Lower lobe of right lung (tissue), 2 donors: ENCODE measurements at regions not wholly inside any gene's neighbourhood (a gene's known extent, or its start where the extent isn't known, plus 50 kb on each side); places are given as distances from the start of the nearest gene placed in this dataset.
"Not testable (repeated sequence)": the region's sequence is repeated elsewhere in the genome, so short reads cannot be mapped to it uniquely, and the experiment has no call there.

Experiments
- ATAC-seq, 2 donors: fragments of 200-7000 bp; cut with Tn5 transposase; one replicate each; pipeline ENCODE4 v1.9.1; 2020 to 2022; ENCODE audit warnings: mild to moderate bottlenecking in 2 of 2, moderate library complexity in 2 of 2
- DNase-seq: peaks from one replicate; pipeline ENCODE4 v3.0.0-alpha.2; 2020
- H3K27ac ChIP-seq: fragments of 200-600 bp; one replicate; pipeline ENCODE4 v1.8.0; 2022
- H3K27me3 ChIP-seq: fragments of 200-600 bp; one replicate; pipeline ENCODE4 v1.8.0; 2022; ENCODE audit warnings: low read depth
- H3K36me3 ChIP-seq: fragments of 200-600 bp; one replicate; pipeline ENCODE4 v1.8.0; 2022; ENCODE audit warnings: mild to moderate bottlenecking
- H3K4me1 ChIP-seq: fragments of 200-600 bp; one replicate; pipeline ENCODE4 v1.8.0; 2022
- H3K4me3 ChIP-seq: fragments of 200-600 bp; one replicate; pipeline ENCODE4 v1.8.0; 2022; ENCODE audit warnings: mild to moderate bottlenecking
- H3K9me3 ChIP-seq: fragments of 200-600 bp; one replicate; pipeline ENCODE4 v1.8.0; 2022
- intact Hi-C: fragments of 100-400 bp; cut with DNase I; formaldehyde crosslinking; loops from one replicate; pipeline ENCODE4 v1.11.0; 2022
- TF ChIP-seq, protein P1 (sequence below): fragments of 200-600 bp; IDR thresholded peaks from one replicate; pipeline ENCODE4 v1.8.0; 2022; ENCODE audit warnings: antibody characterized with exemption, mild to moderate bottlenecking
- donor health status: DM: no; HTN: yes; CAD: no; lungs with severe emphysema.

GRCh38 chr22:34814260-34815025 is 251.5 kb upstream of the ISX start:
- DNase-seq (no peak), ATAC-seq (no peak)
- no peak overlapping the region for H3K27ac ChIP-seq
- H3K9me3 ChIP-seq, result no peaks in the 10 kb centered on the region
- no peak overlapping the region for H3K4me3 ChIP-seq
- H3K4me1 ChIP-seq, result no peaks in the 10 kb centered on the region
- intact Hi-C loops, result no loop called here
- H3K36me3 ChIP-seq, result no peaks in the 10 kb centered on the region
- H3K27me3 ChIP-seq, result peaks cover 4% of the 10 kb centered on the region
- TF ChIP-seq, protein P1, sequence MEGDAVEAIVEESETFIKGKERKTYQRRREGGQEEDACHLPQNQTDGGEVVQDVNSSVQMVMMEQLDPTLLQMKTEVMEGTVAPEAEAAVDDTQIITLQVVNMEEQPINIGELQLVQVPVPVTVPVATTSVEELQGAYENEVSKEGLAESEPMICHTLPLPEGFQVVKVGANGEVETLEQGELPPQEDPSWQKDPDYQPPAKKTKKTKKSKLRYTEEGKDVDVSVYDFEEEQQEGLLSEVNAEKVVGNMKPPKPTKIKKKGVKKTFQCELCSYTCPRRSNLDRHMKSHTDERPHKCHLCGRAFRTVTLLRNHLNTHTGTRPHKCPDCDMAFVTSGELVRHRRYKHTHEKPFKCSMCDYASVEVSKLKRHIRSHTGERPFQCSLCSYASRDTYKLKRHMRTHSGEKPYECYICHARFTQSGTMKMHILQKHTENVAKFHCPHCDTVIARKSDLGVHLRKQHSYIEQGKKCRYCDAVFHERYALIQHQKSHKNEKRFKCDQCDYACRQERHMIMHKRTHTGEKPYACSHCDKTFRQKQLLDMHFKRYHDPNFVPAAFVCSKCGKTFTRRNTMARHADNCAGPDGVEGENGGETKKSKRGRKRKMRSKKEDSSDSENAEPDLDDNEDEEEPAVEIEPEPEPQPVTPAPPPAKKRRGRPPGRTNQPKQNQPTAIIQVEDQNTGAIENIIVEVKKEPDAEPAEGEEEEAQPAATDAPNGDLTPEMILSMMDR, result no peak

DNA sequence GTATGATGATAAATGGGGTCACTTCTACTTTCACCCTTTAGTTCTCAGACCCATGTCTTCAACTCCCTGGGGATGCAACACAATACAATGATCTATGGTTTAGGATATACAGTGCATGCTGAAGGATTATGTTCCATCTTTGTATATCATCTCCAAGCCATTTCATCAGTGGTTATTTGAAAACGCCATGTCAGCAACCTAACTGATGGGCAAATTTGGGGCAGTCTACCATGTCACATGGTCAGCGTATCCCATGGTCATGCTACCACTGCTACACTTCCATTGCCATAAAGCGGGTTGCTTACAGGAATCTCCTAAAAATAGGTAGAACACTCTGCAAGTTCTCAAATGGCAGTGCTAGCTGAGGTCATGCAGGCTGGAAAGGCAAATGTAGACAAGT is 236.5 kb upstream of the ISX start:
- DNase-seq, result no peak
- no peaks in the 10 kb centered on the region for H3K4me1 ChIP-seq
- no peak for ATAC-seq
- H3K4me3 ChIP-seq, result no peak overlapping the region
- H3K27me3 ChIP-seq, result peaks cover 3% of the 10 kb centered on the region
- TF ChIP-seq, protein P1, result no peak
- no peak overlapping the region for H3K27ac ChIP-seq
- H3K36me3 ChIP-seq, result no peaks in the 10 kb centered on the region
- no peaks in the 10 kb centered on the region for H3K9me3 ChIP-seq
- intact Hi-C loops, result no loop called here

GRCh38 chr22:34834059-34834458 is 231.9 kb upstream of the ISX start:
- TF ChIP-seq, protein P1, result no peak
- Histone ChIP-seq H3K27me3 (no peaks in the 10 kb centered on the region), H3K36me3 (no peaks in the 10 kb centered on the region), H3K4me1 (no peaks in the 10 kb centered on the region), H3K9me3 (no peaks in the 10 kb centered on the region), H3K27ac (no peak overlapping the region), H3K4me3 (no peak overlapping the region)
- intact Hi-C loops, result no loop called here
- ATAC-seq (no peak), DNase-seq (no peak)

DNA sequence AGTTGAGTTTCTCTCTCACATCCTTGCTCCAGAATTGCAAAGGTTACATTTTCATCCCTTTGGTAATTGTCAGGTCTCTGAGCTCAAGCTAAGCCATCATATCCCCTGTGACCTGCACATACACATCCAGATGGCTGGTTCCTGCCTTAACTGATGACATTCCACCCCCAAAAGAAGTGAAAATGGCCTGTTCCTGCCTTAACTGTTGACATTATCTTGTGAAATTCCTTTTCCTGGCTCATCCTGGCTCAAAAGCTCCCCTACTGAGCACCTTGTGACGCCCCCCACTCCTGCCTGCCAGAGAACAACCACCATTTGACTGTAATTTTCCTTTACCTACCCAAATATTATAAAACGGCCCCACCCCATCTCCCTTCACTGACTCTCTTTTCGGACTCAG is 231.4 kb upstream of the ISX start:
- ATAC-seq, H3K27me3 ChIP-seq, H3K27ac ChIP-seq, H3K36me3 ChIP-seq, intact Hi-C loops, H3K4me3 ChIP-seq, H3K9me3 ChIP-seq, H3K4me1 ChIP-seq, DNase-seq: not testable (repeated sequence)

DNA sequence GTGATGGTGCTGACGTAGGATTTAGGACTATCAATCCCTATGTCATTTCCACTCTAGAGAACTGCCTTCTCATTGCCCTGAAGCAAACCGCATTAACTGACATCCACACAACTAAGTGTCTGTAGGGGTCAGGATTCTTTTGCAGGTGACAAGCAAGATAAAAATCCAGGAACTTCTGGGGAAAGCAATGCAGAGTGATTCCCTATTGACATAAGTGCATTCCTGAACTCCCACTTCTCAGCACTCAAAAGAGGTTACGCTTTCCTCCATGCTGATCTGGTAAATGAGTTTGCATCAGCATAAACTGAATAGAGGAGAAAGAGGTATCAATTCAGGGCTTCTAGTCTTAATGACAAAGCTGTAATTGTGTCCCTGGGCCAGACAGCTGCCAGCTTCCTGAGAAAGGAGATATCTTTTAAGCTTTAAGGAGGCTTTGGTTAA is 224.6 kb upstream of the ISX start:
- Histone ChIP-seq H3K27ac (no peak overlapping the region), H3K36me3 (no peaks in the 10 kb centered on the region), H3K27me3 (peaks cover 4% of the 10 kb centered on the region), H3K4me1 (no peaks in the 10 kb centered on the region), H3K9me3 (no peaks in the 10 kb centered on the region), H3K4me3 (no peak overlapping the region)
- intact Hi-C loops, result no loop called here
- ATAC-seq (no peak), DNase-seq (no peak)
- TF ChIP-seq, protein P1, result no peak

GRCh38 chr22:34841911-34842310 is 224.0 kb upstream of the ISX start:
- DNase-seq (no peak), ATAC-seq (no peak)
- H3K27ac ChIP-seq, result no peak overlapping the region
- H3K4me1 ChIP-seq, result no peaks in the 10 kb centered on the region
- TF ChIP-seq, protein P1, result no peak
- intact Hi-C loops, result no loop called here
- no peaks in the 10 kb centered on the region for H3K9me3 ChIP-seq
- no peak overlapping the region for H3K4me3 ChIP-seq
- H3K36me3 ChIP-seq, result no peaks in the 10 kb centered on the region
- peaks cover 4% of the 10 kb centered on the region for H3K27me3 ChIP-seq
